ENCODE measurements at regions not wholly inside any gene's neighbourhood (a gene's known extent, or its start where the extent isn't known, plus 50 kb on each side); places are given as distances from the start of the nearest gene placed in this dataset.
A peak's percentile ranks its signal among the peaks of the same experiment; 100 is the strongest.
"Not testable (repeated sequence)": the region's sequence is repeated elsewhere in the genome, so short reads cannot be mapped to it uniquely, and the experiment has no call there.

- Histone ChIP-seq H3K4me1 (replicated peaks) (no peaks in the 10 kb centered on the region), H3K9me3 (replicated peaks) (no peaks in the 10 kb centered on the region), H3K36me3 (no peaks in the 10 kb centered on the region), H3K4me3 (no peak overlapping the region), H3K27ac (no peak overlapping the region), H3K27me3 (replicated peaks) (0 out of 2 replicates have a peak, but pooled peaks cover 3% of the 10 kb centered on the region)
- DNase-seq (ENCODE audit: low read depth in 1 of 2, low spot score in 2 of 2), result no peak
Measured at GRCh38 chr5:82597437-82597836, 319.3 kb upstream of the RPS23 start.

- Histone ChIP-seq H3K9me3 (replicated peaks) (no peaks in the 10 kb centered on the region), H3K36me3 (no peaks in the 10 kb centered on the region), H3K27me3 (replicated peaks) (0 out of 2 replicates have a peak, but pooled peaks cover 3% of the 10 kb centered on the region), H3K4me1 (replicated peaks) (no peaks in the 10 kb centered on the region), H3K4me3 (no peak overlapping the region), H3K27ac (no peak overlapping the region)
- DNase-seq (ENCODE audit: low read depth in 1 of 2, low spot score in 2 of 2), result no peak
Measured at GRCh38 chr5:82596451-82596850, 318.3 kb upstream of the RPS23 start.

GRCh38 chr5:82595113-82595512 lies 317.0 kb upstream of the RPS23 start:
- no peak for DNase-seq (ENCODE audit: low read depth in 1 of 2, low spot score in 2 of 2)
- 0 out of 2 replicates have a peak, but pooled peaks cover 3% of the 10 kb centered on the region for H3K27me3 ChIP-seq (replicated peaks)
- H3K27ac ChIP-seq, result no peak overlapping the region
- H3K4me1 ChIP-seq (replicated peaks), result no peaks in the 10 kb centered on the region
- H3K36me3 ChIP-seq, result no peaks in the 10 kb centered on the region
- no peak overlapping the region for H3K4me3 ChIP-seq
- no peaks in the 10 kb centered on the region for H3K9me3 ChIP-seq (replicated peaks)

GRCh38 chr5:82594097-82594496 lies 315.9 kb upstream of the RPS23 start:
- DNase-seq (ENCODE audit: low read depth in 1 of 2, low spot score in 2 of 2), result no peak
- H3K27ac ChIP-seq, result no peak overlapping the region

GRCh38 chr5:82593481-82593880 lies 315.3 kb upstream of the RPS23 start:
- H3K27me3 ChIP-seq (replicated peaks), result 0 out of 2 replicates have a peak, but pooled peaks cover 3% of the 10 kb centered on the region
- H3K36me3 ChIP-seq, result no peaks in the 10 kb centered on the region
- no peak overlapping the region for H3K4me3 ChIP-seq
- H3K4me1 ChIP-seq (replicated peaks), result no peaks in the 10 kb centered on the region
- peak in 1 of 2 experiments; percentile 44 for DNase-seq (ENCODE audit: low read depth in 1 of 2, low spot score in 2 of 2)
- H3K27ac ChIP-seq, result no peak overlapping the region
- no peaks in the 10 kb centered on the region for H3K9me3 ChIP-seq (replicated peaks)

More at GRCh38 chr5:82594097-82594496, 315.9 kb upstream of the RPS23 start:
- Histone ChIP-seq H3K27me3 (replicated peaks) (0 out of 2 replicates have a peak, but pooled peaks cover 3% of the 10 kb centered on the region), H3K4me1 (replicated peaks) (no peaks in the 10 kb centered on the region), H3K36me3 (no peaks in the 10 kb centered on the region), H3K4me3 (no peak overlapping the region), H3K9me3 (replicated peaks) (no peaks in the 10 kb centered on the region)

- Histone ChIP-seq H3K4me1 (replicated peaks) (no peaks in the 10 kb centered on the region), H3K36me3 (no peaks in the 10 kb centered on the region), H3K27me3 (replicated peaks) (no peaks in the 10 kb centered on the region), H3K27ac (no peak overlapping the region), H3K9me3 (replicated peaks) (no peaks in the 10 kb centered on the region), H3K4me3 (no peak overlapping the region)
- DNase-seq (ENCODE audit: low read depth in 1 of 2, low spot score in 2 of 2), result no peak
Measured at GRCh38 chr5:82591021-82591515, 312.9 kb upstream of the RPS23 start.

GRCh38 chr5:82590112-82590511 lies 312.0 kb upstream of the RPS23 start:
- H3K4me1 ChIP-seq (replicated peaks), result no peaks in the 10 kb centered on the region
- H3K4me3 ChIP-seq, result no peak overlapping the region
- H3K9me3 ChIP-seq (replicated peaks), result no peaks in the 10 kb centered on the region

GRCh38 chr5:82586661-82587310 lies 308.6 kb upstream of the RPS23 start:
- Histone ChIP-seq H3K9me3 (replicated peaks) (no peaks in the 10 kb centered on the region), H3K27ac (no peak overlapping the region), H3K4me3 (no peak overlapping the region), H3K27me3 (replicated peaks) (no peaks in the 10 kb centered on the region), H3K36me3 (no peaks in the 10 kb centered on the region), H3K4me1 (replicated peaks) (no peaks in the 10 kb centered on the region)
- DNase-seq (ENCODE audit: low read depth in 1 of 2, low spot score in 2 of 2), result no peak

More at GRCh38 chr5:82590112-82590511, 312.0 kb upstream of the RPS23 start:
- H3K27me3 ChIP-seq (replicated peaks), result no peaks in the 10 kb centered on the region
- H3K27ac ChIP-seq, result no peak overlapping the region
- no peaks in the 10 kb centered on the region for H3K36me3 ChIP-seq
- no peak for DNase-seq (ENCODE audit: low read depth in 1 of 2, low spot score in 2 of 2)

- no peak for DNase-seq (ENCODE audit: low read depth in 1 of 2, low spot score in 2 of 2)
- no peaks in the 10 kb centered on the region for H3K36me3 ChIP-seq
- no peaks in the 10 kb centered on the region for H3K9me3 ChIP-seq (replicated peaks)
Measured at GRCh38 chr5:82586181-82586580, 308.0 kb upstream of the RPS23 start.

GRCh38 chr5:82584631-82585030 lies 306.5 kb upstream of the RPS23 start:
- Histone ChIP-seq H3K4me3 (no peak overlapping the region), H3K4me1 (replicated peaks) (no peaks in the 10 kb centered on the region), H3K9me3 (replicated peaks) (no peaks in the 10 kb centered on the region), H3K27me3 (replicated peaks) (no peaks in the 10 kb centered on the region), H3K36me3 (no peaks in the 10 kb centered on the region), H3K27ac (no peak overlapping the region)
- DNase-seq (ENCODE audit: low read depth in 1 of 2, low spot score in 2 of 2), result no peak

More at GRCh38 chr5:82586181-82586580, 308.0 kb upstream of the RPS23 start:
- Histone ChIP-seq H3K27me3 (replicated peaks) (no peaks in the 10 kb centered on the region), H3K4me3 (no peak overlapping the region), H3K27ac (no peak overlapping the region), H3K4me1 (replicated peaks) (no peaks in the 10 kb centered on the region)

GRCh38 chr5:82583331-82583730 lies 305.2 kb upstream of the RPS23 start:
- not testable (repeated sequence) for H3K4me1 ChIP-seq (replicated peaks); H3K9me3 ChIP-seq (replicated peaks); H3K27ac ChIP-seq; H3K4me3 ChIP-seq; DNase-seq (ENCODE audit: low read depth in 1 of 2, low spot score in 2 of 2); H3K36me3 ChIP-seq; H3K27me3 ChIP-seq (replicated peaks)

GRCh38 chr5:82564963-82565362 lies 286.8 kb upstream of the RPS23 start:
- Histone ChIP-seq H3K9me3 (replicated peaks) (no peaks in the 10 kb centered on the region), H3K27ac (no peak overlapping the region), H3K36me3 (no peaks in the 10 kb centered on the region), H3K4me1 (replicated peaks) (no peaks in the 10 kb centered on the region), H3K4me3 (no peak overlapping the region), H3K27me3 (replicated peaks) (no peaks in the 10 kb centered on the region)
- no peak for DNase-seq (ENCODE audit: low read depth in 1 of 2, low spot score in 2 of 2)

- no peak for DNase-seq (ENCODE audit: low read depth in 1 of 2, low spot score in 2 of 2)
- H3K27ac ChIP-seq, result no peak overlapping the region
- no peak overlapping the region for H3K4me3 ChIP-seq
- no peaks in the 10 kb centered on the region for H3K27me3 ChIP-seq (replicated peaks)
- H3K9me3 ChIP-seq (replicated peaks), result no peaks in the 10 kb centered on the region
- no peaks in the 10 kb centered on the region for H3K4me1 ChIP-seq (replicated peaks)
- H3K36me3 ChIP-seq, result no peaks in the 10 kb centered on the region
Measured at GRCh38 chr5:82563745-82564144, 285.6 kb upstream of the RPS23 start.

- no peaks in the 10 kb centered on the region for H3K27me3 ChIP-seq (replicated peaks)
- H3K9me3 ChIP-seq (replicated peaks), result no peaks in the 10 kb centered on the region
- no peaks in the 10 kb centered on the region for H3K36me3 ChIP-seq
- H3K4me1 ChIP-seq (replicated peaks), result no peaks in the 10 kb centered on the region
- no peak overlapping the region for H3K27ac ChIP-seq
- no peak overlapping the region for H3K4me3 ChIP-seq
- no peak for DNase-seq (ENCODE audit: low read depth in 1 of 2, low spot score in 2 of 2)
Measured at GRCh38 chr5:82562696-82563240, 284.6 kb upstream of the RPS23 start.

Data from SJSA1 (cell line).